ENCODE measurements at regions not wholly inside any gene's neighbourhood (a gene's known extent, or its start where the extent isn't known, plus 50 kb on each side); places are given as distances from the start of the nearest gene placed in this dataset.

GRCh38 chr12:45148006-45148405 lies 67.9 kb upstream of the ANO6 start:
- no peak overlapping the region for H3K27ac ChIP-seq (ENCODE audit: low read length)
- no peaks in the 10 kb centered on the region for H3K9me3 ChIP-seq (replicated peaks; ENCODE audit: control insufficient read depth, low read depth, low read length)
- no peaks in the 10 kb centered on the region for H3K4me1 ChIP-seq (ENCODE audit: control insufficient read depth, insufficient read depth, low read length)
- no peak for DNase-seq
- no peaks in the 10 kb centered on the region for H3K36me3 ChIP-seq (ENCODE audit: control insufficient read depth, insufficient read depth, low read length)
- no peaks in the 10 kb centered on the region for H3K27me3 ChIP-seq (ENCODE audit: control insufficient read depth, insufficient read depth, low read length)
- no peak overlapping the region for H3K4me3 ChIP-seq (ENCODE audit: low read length)
- WGBS (ENCODE audit: insufficient coverage), result 100% methylated on average over 1 of the region's 1 CpG

GRCh38 chr12:45148619-45149018 lies 67.3 kb upstream of the ANO6 start:
- H3K9me3 ChIP-seq (replicated peaks; ENCODE audit: control insufficient read depth, low read depth, low read length), result no peaks in the 10 kb centered on the region
- 60% methylated on average over 1 of the region's 3 CpGs for whole genome bisulfite sequencing (ENCODE audit: insufficient coverage)
- no peaks in the 10 kb centered on the region for H3K4me1 ChIP-seq (ENCODE audit: control insufficient read depth, insufficient read depth, low read length)
- H3K27ac ChIP-seq (ENCODE audit: low read length), result no peak overlapping the region
- H3K27me3 ChIP-seq (ENCODE audit: control insufficient read depth, insufficient read depth, low read length), result no peaks in the 10 kb centered on the region
- H3K36me3 ChIP-seq (ENCODE audit: control insufficient read depth, insufficient read depth, low read length), result no peaks in the 10 kb centered on the region
- DNase-seq, result no peak
- no peak overlapping the region for H3K4me3 ChIP-seq (ENCODE audit: low read length)

- no peaks in the 10 kb centered on the region for H3K27me3 ChIP-seq (ENCODE audit: control insufficient read depth, insufficient read depth, low read length)
- H3K27ac ChIP-seq (ENCODE audit: low read length), result peak overlapping the region; percentile 52
- peaks cover 16% of the 10 kb centered on the region for H3K4me1 ChIP-seq (ENCODE audit: control insufficient read depth, insufficient read depth, low read length)
- DNase-seq, result peak; percentile 15
- no peaks in the 10 kb centered on the region for H3K9me3 ChIP-seq (replicated peaks; ENCODE audit: control insufficient read depth, low read depth, low read length)
- WGBS (ENCODE audit: insufficient coverage), result no CpG with 5 or more reads among the region's 1 CpG
- no peaks in the 10 kb centered on the region for H3K36me3 ChIP-seq (ENCODE audit: control insufficient read depth, insufficient read depth, low read length)
- no peak overlapping the region for H3K4me3 ChIP-seq (ENCODE audit: low read length)
Measured at GRCh38 chr12:45165284-45165683, 50.6 kb upstream of the ANO6 start.

- Histone ChIP-seq H3K9me3 (replicated peaks; ENCODE audit: control insufficient read depth, low read depth, low read length) (no peaks in the 10 kb centered on the region), H3K4me1 (ENCODE audit: control insufficient read depth, insufficient read depth, low read length) (peaks cover 16% of the 10 kb centered on the region), H3K27me3 (ENCODE audit: control insufficient read depth, insufficient read depth, low read length) (no peaks in the 10 kb centered on the region), H3K36me3 (ENCODE audit: control insufficient read depth, insufficient read depth, low read length) (no peaks in the 10 kb centered on the region), H3K27ac (ENCODE audit: low read length) (peak overlapping the region; percentile 52), H3K4me3 (ENCODE audit: low read length) (no peak overlapping the region)
- DNase-seq, result peak; percentile 89
Measured at GRCh38 chr12:45166056-45166455, 49.8 kb upstream of the ANO6 start.
